GM23338 (cell line): ENCODE measurements at regions not wholly inside any gene's neighbourhood (a gene's known extent, or its start where the extent isn't known, plus 50 kb on each side); places are given as distances from the start of the nearest gene placed in this dataset.

ENCODE experiments used
- CREB1 ChIP-seq: fragments of 250-450 bp; sonication (Bioruptor Pico); IDR thresholded peaks from 2 replicates; pipeline ENCODE4 v1.5.0; 2020; ENCODE audit warnings: low read depth, mild to moderate bottlenecking, moderate library complexity
- ETS1 ChIP-seq: IDR thresholded peaks from 2 replicates; pipeline ENCODE4 v1.6.1; 2016; ENCODE audit warnings: antibody characterized with exemption
- EZH2 ChIP-seq: fragments of 200-600 bp; sonication (generic); IDR thresholded peaks from one replicate; pipeline ENCODE4 v1.8.0; 2017; ENCODE audit warnings: antibody characterized with exemption, mild to moderate bottlenecking, low read depth; ENCODE audit not compliant: unreplicated experiment
- EZH2phosphoT487 ChIP-seq: fragments of 200-600 bp; sonication (generic); IDR thresholded peaks from one replicate; pipeline ENCODE4 v1.8.1; 2018; ENCODE audit warnings: antibody characterized with exemption; ENCODE audit not compliant: unreplicated experiment
- NANOG ChIP-seq: IDR thresholded peaks from 2 replicates; pipeline ENCODE4 v1.6.1; 2016; ENCODE audit warnings: antibody characterized with exemption, borderline replicate concordance
- POLR2AphosphoS5 ChIP-seq: IDR thresholded peaks from 2 replicates; pipeline ENCODE4 v1.6.1; 2016; ENCODE audit warnings: antibody characterized with exemption, low read depth
- STAT1 ChIP-seq: IDR thresholded peaks from one replicate; pipeline ENCODE4 v1.6.1; 2016; ENCODE audit warnings: antibody characterized with exemption; ENCODE audit not compliant: unreplicated experiment
- ZNF331 ChIP-seq: fragments of 250-450 bp; sonication (Bioruptor Pico); IDR thresholded peaks from 2 replicates; pipeline ENCODE4 v1.5.0; 2020; ENCODE audit warnings: low read depth, mild to moderate bottlenecking, moderate library complexity
- TF ChIP-seq, protein P1 (sequence below): fragments of 250-450 bp; sonication (Bioruptor Pico); IDR thresholded peaks from 2 replicates; pipeline ENCODE4 v1.5.0; 2020; ENCODE audit warnings: mild to moderate bottlenecking, moderate library complexity
- TF ChIP-seq, protein P2 (sequence below), 2 experiments: fragments of 200-600 bp in 1 of 2; sonication (generic) in 1 of 2; conservative IDR thresholded peaks; 2 replicates each; pipeline versions ENCODE4 v1.5.1 to v1.6.1; 2016 to 2017; ENCODE audit warnings: antibody characterized with exemption in 2 of 2, low read depth in 2 of 2, mild to moderate bottlenecking in 2 of 2, moderate library complexity in 1 of 2
- TF ChIP-seq, protein P3 (sequence below): IDR thresholded peaks from one replicate; pipeline ENCODE4 v1.6.1; 2018; ENCODE audit warnings: antibody characterized with exemption; ENCODE audit not compliant: unreplicated experiment

GRCh38 chr5:99879791-99880511, 655.2 kb upstream of the FAM174A start (continued):
- TF ChIP-seq, protein P1, sequence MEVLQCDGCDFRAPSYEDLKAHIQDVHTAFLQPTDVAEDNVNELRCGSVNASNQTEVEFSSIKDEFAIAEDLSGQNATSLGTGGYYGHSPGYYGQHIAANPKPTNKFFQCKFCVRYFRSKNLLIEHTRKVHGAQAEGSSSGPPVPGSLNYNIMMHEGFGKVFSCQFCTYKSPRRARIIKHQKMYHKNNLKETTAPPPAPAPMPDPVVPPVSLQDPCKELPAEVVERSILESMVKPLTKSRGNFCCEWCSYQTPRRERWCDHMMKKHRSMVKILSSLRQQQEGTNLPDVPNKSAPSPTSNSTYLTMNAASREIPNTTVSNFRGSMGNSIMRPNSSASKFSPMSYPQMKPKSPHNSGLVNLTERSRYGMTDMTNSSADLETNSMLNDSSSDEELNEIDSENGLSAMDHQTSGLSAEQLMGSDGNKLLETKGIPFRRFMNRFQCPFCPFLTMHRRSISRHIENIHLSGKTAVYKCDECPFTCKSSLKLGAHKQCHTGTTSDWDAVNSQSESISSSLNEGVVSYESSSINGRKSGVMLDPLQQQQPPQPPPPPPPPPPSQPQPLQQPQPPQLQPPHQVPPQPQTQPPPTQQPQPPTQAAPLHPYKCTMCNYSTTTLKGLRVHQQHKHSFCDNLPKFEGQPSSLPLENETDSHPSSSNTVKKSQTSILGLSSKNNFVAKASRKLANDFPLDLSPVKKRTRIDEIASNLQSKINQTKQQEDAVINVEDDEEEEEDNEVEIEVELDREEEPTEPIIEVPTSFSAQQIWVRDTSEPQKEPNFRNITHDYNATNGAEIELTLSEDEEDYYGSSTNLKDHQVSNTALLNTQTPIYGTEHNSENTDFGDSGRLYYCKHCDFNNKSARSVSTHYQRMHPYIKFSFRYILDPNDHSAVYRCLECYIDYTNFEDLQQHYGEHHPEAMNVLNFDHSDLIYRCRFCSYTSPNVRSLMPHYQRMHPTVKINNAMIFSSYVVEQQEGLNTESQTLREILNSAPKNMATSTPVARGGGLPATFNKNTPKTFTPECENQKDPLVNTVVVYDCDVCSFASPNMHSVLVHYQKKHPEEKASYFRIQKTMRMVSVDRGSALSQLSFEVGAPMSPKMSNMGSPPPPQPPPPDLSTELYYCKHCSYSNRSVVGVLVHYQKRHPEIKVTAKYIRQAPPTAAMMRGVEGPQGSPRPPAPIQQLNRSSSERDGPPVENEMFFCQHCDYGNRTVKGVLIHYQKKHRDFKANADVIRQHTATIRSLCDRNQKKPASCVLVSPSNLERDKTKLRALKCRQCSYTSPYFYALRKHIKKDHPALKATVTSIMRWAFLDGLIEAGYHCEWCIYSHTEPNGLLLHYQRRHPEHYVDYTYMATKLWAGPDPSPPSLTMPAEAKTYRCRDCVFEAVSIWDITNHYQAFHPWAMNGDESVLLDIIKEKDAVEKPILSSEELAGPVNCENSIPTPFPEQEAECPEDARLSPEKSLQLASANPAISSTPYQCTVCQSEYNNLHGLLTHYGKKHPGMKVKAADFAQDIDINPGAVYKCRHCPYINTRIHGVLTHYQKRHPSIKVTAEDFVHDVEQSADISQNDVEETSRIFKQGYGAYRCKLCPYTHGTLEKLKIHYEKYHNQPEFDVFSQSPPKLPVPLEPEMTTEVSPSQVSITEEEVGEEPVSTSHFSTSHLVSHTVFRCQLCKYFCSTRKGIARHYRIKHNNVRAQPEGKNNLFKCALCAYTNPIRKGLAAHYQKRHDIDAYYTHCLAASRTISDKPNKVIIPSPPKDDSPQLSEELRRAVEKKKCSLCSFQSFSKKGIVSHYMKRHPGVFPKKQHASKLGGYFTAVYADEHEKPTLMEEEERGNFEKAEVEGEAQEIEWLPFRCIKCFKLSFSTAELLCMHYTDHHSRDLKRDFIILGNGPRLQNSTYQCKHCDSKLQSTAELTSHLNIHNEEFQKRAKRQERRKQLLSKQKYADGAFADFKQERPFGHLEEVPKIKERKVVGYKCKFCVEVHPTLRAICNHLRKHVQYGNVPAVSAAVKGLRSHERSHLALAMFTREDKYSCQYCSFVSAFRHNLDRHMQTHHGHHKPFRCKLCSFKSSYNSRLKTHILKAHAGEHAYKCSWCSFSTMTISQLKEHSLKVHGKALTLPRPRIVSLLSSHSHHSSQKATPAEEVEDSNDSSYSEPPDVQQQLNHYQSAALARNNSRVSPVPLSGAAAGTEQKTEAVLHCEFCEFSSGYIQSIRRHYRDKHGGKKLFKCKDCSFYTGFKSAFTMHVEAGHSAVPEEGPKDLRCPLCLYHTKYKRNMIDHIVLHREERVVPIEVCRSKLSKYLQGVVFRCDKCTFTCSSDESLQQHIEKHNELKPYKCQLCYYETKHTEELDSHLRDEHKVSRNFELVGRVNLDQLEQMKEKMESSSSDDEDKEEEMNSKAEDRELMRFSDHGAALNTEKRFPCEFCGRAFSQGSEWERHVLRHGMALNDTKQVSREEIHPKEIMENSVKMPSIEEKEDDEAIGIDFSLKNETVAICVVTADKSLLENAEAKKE, result no peak
- no peak for TF ChIP-seq POLR2AphosphoS5
- no peak for TF ChIP-seq ETS1
- no peak for TF ChIP-seq CREB1 (CRISPR knock-in tag)
- TF ChIP-seq, protein P2, sequence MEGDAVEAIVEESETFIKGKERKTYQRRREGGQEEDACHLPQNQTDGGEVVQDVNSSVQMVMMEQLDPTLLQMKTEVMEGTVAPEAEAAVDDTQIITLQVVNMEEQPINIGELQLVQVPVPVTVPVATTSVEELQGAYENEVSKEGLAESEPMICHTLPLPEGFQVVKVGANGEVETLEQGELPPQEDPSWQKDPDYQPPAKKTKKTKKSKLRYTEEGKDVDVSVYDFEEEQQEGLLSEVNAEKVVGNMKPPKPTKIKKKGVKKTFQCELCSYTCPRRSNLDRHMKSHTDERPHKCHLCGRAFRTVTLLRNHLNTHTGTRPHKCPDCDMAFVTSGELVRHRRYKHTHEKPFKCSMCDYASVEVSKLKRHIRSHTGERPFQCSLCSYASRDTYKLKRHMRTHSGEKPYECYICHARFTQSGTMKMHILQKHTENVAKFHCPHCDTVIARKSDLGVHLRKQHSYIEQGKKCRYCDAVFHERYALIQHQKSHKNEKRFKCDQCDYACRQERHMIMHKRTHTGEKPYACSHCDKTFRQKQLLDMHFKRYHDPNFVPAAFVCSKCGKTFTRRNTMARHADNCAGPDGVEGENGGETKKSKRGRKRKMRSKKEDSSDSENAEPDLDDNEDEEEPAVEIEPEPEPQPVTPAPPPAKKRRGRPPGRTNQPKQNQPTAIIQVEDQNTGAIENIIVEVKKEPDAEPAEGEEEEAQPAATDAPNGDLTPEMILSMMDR (conservative IDR thresholded peaks at IDR 0.05; ENCODE audit: low read depth in 2 of 2), result no peak
- TF ChIP-seq, protein P3, sequence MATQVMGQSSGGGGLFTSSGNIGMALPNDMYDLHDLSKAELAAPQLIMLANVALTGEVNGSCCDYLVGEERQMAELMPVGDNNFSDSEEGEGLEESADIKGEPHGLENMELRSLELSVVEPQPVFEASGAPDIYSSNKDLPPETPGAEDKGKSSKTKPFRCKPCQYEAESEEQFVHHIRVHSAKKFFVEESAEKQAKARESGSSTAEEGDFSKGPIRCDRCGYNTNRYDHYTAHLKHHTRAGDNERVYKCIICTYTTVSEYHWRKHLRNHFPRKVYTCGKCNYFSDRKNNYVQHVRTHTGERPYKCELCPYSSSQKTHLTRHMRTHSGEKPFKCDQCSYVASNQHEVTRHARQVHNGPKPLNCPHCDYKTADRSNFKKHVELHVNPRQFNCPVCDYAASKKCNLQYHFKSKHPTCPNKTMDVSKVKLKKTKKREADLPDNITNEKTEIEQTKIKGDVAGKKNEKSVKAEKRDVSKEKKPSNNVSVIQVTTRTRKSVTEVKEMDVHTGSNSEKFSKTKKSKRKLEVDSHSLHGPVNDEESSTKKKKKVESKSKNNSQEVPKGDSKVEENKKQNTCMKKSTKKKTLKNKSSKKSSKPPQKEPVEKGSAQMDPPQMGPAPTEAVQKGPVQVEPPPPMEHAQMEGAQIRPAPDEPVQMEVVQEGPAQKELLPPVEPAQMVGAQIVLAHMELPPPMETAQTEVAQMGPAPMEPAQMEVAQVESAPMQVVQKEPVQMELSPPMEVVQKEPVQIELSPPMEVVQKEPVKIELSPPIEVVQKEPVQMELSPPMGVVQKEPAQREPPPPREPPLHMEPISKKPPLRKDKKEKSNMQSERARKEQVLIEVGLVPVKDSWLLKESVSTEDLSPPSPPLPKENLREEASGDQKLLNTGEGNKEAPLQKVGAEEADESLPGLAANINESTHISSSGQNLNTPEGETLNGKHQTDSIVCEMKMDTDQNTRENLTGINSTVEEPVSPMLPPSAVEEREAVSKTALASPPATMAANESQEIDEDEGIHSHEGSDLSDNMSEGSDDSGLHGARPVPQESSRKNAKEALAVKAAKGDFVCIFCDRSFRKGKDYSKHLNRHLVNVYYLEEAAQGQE, result no peak
- TF ChIP-seq STAT1, result no peak
- no peak for TF ChIP-seq ZNF331 (CRISPR knock-in tag)
- no peak for TF ChIP-seq EZH2phosphoT487
- no peak for TF ChIP-seq EZH2
- TF ChIP-seq NANOG, result no peak
